ENCODE measurements at regions not wholly inside any gene's neighbourhood (a gene's known extent, or its start where the extent isn't known, plus 50 kb on each side); places are given as distances from the start of the nearest gene placed in this dataset.

DNA sequence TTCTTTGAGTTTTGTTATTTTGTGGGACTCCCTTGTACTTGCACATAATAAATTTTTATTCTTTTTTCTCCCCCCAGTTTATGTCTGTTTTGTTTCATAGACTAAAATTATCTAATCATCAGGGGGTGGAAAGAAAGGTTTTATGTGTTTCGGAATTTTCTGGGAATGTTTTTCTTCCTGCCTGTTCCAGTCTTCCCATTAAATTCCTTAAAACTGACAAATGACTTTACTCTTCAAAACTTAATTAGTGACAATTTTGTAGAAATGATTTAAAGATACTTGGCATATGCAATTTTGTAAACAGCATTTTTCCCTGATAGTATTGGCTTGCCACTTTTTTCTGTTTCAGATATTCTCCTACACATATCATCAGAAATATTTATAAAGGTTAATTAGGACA lies 1813.4 kb downstream of the PCDH9 start:
- TF ChIP-seq NR1H2 (CRISPR knock-in tag; IDR thresholded peaks at IDR 0.05), result no peak
- TF ChIP-seq, protein P1, sequence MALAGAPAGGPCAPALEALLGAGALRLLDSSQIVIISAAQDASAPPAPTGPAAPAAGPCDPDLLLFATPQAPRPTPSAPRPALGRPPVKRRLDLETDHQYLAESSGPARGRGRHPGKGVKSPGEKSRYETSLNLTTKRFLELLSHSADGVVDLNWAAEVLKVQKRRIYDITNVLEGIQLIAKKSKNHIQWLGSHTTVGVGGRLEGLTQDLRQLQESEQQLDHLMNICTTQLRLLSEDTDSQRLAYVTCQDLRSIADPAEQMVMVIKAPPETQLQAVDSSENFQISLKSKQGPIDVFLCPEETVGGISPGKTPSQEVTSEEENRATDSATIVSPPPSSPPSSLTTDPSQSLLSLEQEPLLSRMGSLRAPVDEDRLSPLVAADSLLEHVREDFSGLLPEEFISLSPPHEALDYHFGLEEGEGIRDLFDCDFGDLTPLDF (CRISPR knock-in tag; IDR thresholded peaks at IDR 0.05), result no peak
- no peak for TF ChIP-seq CTCF (IDR thresholded peaks at IDR 0.05)
- TF ChIP-seq, protein P2, sequence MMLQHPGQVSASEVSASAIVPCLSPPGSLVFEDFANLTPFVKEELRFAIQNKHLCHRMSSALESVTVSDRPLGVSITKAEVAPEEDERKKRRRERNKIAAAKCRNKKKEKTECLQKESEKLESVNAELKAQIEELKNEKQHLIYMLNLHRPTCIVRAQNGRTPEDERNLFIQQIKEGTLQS (CRISPR knock-in tag; conservative IDR thresholded peaks at IDR 0.05), result no peak
- TF ChIP-seq USF2 (CRISPR knock-in tag; IDR thresholded peaks at IDR 0.05), result no peak
- no peak for TF ChIP-seq NFYB (CRISPR knock-in tag; conservative IDR thresholded peaks at IDR 0.05; ENCODE audit: low read depth)
- TF ChIP-seq GABPB1 (CRISPR knock-in tag; IDR thresholded peaks at IDR 0.05), result no peak
- no peak for TF ChIP-seq KAT7 (CRISPR knock-in tag; IDR thresholded peaks at IDR 0.05; ENCODE audit: borderline replicate concordance)
- TF ChIP-seq, protein P3, sequence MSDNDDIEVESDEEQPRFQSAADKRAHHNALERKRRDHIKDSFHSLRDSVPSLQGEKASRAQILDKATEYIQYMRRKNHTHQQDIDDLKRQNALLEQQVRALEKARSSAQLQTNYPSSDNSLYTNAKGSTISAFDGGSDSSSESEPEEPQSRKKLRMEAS (CRISPR knock-in tag; IDR thresholded peaks at IDR 0.05), result no peak
- TF ChIP-seq NFE2L1 (CRISPR knock-in tag; IDR thresholded peaks at IDR 0.05), result no peak
- no peak for TF ChIP-seq TEAD1 (CRISPR knock-in tag; IDR thresholded peaks at IDR 0.05)
- TF ChIP-seq NR2C2 (CRISPR knock-in tag; IDR thresholded peaks at IDR 0.05), result no peak
- TF ChIP-seq, protein P4, sequence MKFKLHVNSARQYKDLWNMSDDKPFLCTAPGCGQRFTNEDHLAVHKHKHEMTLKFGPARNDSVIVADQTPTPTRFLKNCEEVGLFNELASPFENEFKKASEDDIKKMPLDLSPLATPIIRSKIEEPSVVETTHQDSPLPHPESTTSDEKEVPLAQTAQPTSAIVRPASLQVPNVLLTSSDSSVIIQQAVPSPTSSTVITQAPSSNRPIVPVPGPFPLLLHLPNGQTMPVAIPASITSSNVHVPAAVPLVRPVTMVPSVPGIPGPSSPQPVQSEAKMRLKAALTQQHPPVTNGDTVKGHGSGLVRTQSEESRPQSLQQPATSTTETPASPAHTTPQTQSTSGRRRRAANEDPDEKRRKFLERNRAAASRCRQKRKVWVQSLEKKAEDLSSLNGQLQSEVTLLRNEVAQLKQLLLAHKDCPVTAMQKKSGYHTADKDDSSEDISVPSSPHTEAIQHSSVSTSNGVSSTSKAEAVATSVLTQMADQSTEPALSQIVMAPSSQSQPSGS (CRISPR knock-in tag; IDR thresholded peaks at IDR 0.05; ENCODE audit: borderline replicate concordance, low read depth), result no peak
